ENCODE measurements at regions not wholly inside any gene's neighbourhood (a gene's known extent, or its start where the extent isn't known, plus 50 kb on each side); places are given as distances from the start of the nearest gene placed in this dataset.

GRCh38 chr12:127400221-127400620 lies 866.7 kb upstream of the TMEM132C start:
- CTCF ChIA-PET (ENCODE audit: partially characterized antibody): interaction anchor here (0.8 to 1.5 kb wide), 3 partner anchors 16 to 311 kb away, joined by 3 to 4 read pairs (median 3); no protein-coding TSS in a partner anchor
- H3K23ac ChIP-seq (ENCODE audit: insufficient read length): no peak overlapping the region
- no peak overlapping the region for H4K5ac ChIP-seq (ENCODE audit: insufficient read length, low read depth, low read length)
- no peaks in the 10 kb centered on the region for H3K36me3 ChIP-seq (ENCODE audit: control insufficient read depth in 2 of 4, insufficient read depth in 4 of 4, low read length in 3 of 4)
- TF ChIP-seq CHD7 (IDR thresholded peaks at IDR 0.05; ENCODE audit: insufficient replicate concordance, low read length): no peak
- H4K8ac ChIP-seq (ENCODE audit: extremely low read depth, insufficient read depth, low read length): no peak overlapping the region
- no peak overlapping the region for H3K14ac ChIP-seq (ENCODE audit: insufficient read length)
- DNase-seq (ENCODE audit: low read depth in 1 of 2, low spot score in 2 of 2) (no peak), FAIRE-seq (no peak)
- no peak overlapping the region for H3K18ac ChIP-seq (ENCODE audit: extremely low read depth, low read length)
- H3K4me3 ChIP-seq (ENCODE audit: extremely low read depth in 1 of 4, insufficient read depth in 2 of 4, low read depth in 3 of 4, low read length in 4 of 4): no peak overlapping the region
- no peaks in the 10 kb centered on the region for H4K20me1 ChIP-seq (replicated peaks in 1 of 2; ENCODE audit: control insufficient read depth in 1 of 2, insufficient read depth in 2 of 2, low read length in 2 of 2)
- H3K27ac ChIP-seq (ENCODE audit: low read depth, low read length): no peak overlapping the region
- H3K23me2 ChIP-seq (ENCODE audit: low read depth, low read length): no peaks in the 10 kb centered on the region
- no peak overlapping the region for H3K4me2 ChIP-seq (ENCODE audit: insufficient read depth in 1 of 2, low read depth in 2 of 2, low read length in 2 of 2)
- H2BK5ac ChIP-seq (ENCODE audit: low read depth, low read length): no peak overlapping the region
- H3K27me3 ChIP-seq (replicated peaks in 1 of 4; ENCODE audit: control insufficient read depth in 3 of 4, extremely low read depth in 1 of 4, insufficient read depth in 3 of 4, low read length in 3 of 4): no peaks in the 10 kb centered on the region
- H3K79me2 ChIP-seq (ENCODE audit: control insufficient read depth in 1 of 2, insufficient read depth in 2 of 2, low read length in 2 of 2): no peaks in the 10 kb centered on the region
- H3K56ac ChIP-seq (replicated peaks; ENCODE audit: insufficient read length, low read depth, low read length): no peak overlapping the region
- H3K79me1 ChIP-seq (ENCODE audit: low read depth, low read length): no peaks in the 10 kb centered on the region
- no peak overlapping the region for H2AK5ac ChIP-seq (ENCODE audit: low read depth, low read length)
- no peak overlapping the region for H4K91ac ChIP-seq (replicated peaks; ENCODE audit: insufficient read length, low read length)
- H3K9ac ChIP-seq (replicated peaks in 1 of 4; ENCODE audit: extremely low read depth in 1 of 4, low read depth in 3 of 4, low read length in 3 of 4): no peak overlapping the region
- H3K9me3 ChIP-seq (ENCODE audit: insufficient read depth in 2 of 2, low read depth in 1 of 2, low read length in 1 of 2): no peaks in the 10 kb centered on the region
- no peak overlapping the region for H2BK12ac ChIP-seq (ENCODE audit: low read depth, low read length)
- 99% methylated on average over 5 of the region's 5 CpGs; no CpG with 5 or more reads in 1 of the 2 experiments for WGBS, 2 experiments (ENCODE audit: extremely low coverage in 1 of 2, insufficient coverage in 1 of 2, insufficient read length in 1 of 2, insufficient replicate concordance in 2 of 2, low coverage in 1 of 2, low lambda C conversion rate in 2 of 2, missing lambda C conversion rate in 1 of 2)
- no peak overlapping the region for H2BK20ac ChIP-seq (ENCODE audit: low read length)
- no peak overlapping the region for H2BK15ac ChIP-seq (ENCODE audit: low read length)
- H3K4ac ChIP-seq (replicated peaks; ENCODE audit: insufficient read length, low read depth, low read length): no peak overlapping the region
- H3K4me1 ChIP-seq (replicated peaks in 1 of 4; ENCODE audit: control insufficient read depth in 3 of 4, insufficient read depth in 4 of 4, low read length in 3 of 4): peaks cover 0 to 3% (median 0%) of the 10 kb centered on the region in 4 experiments; a peak in 2 of 7 replicates
- POLR2A ChIA-PET (ENCODE audit: partially characterized antibody): no interaction called here
- H2BK120ac ChIP-seq (replicated peaks; ENCODE audit: low read depth, low read length): no peak overlapping the region
- H2AFZ ChIP-seq (ENCODE audit: low read length): 0 out of 2 replicates have a peak overlapping the region, but pooled peaks have one; percentile 30
